Astrocyte of the cerebellum (primary cell): ENCODE measurements at regions not wholly inside any gene's neighbourhood (a gene's known extent, or its start where the extent isn't known, plus 50 kb on each side); places are given as distances from the start of the nearest gene placed in this dataset.

Experiments used
- DNase-seq: peaks from one replicate; pipeline ENCODE4 v3.0.0-alpha.2; 2011; ENCODE audit warnings: low read depth
- H3K4me3 ChIP-seq: 2 replicates; pipeline ENCODE4 v1.5.1; 2011; ENCODE audit warnings: mild to moderate bottlenecking, low read depth, low read length, moderate library complexity
- in situ Hi-C: cut with HindIII; loops from 2 replicates; pipeline ENCODE4 v1.10.0; 2017; ENCODE audit warnings: low sequenced_read_pairs
- TF ChIP-seq, protein P1 (sequence below): IDR thresholded peaks from 2 replicates; pipeline ENCODE4 v1.5.1; 2012; ENCODE audit warnings: low read length, low read depth, moderate library complexity, mild to moderate bottlenecking; ENCODE audit errors: missing control alignments

DNA sequence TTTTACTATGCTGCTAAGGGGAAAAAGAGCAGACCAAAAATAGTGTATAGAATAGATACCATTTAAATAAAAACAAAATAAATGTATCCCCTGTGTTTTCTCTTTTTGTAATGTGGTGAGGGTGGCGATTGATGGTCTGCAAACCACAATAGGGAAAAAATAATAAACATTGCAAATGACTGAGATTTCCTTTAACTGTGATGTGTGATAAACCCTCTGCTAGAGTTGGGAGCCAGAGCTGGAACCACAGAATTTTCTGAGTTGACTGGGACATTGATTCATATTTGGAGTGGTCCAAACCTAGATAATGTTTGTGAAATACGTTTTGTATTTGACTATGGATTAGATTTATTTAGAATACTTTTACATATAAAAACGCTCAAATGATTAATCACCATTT lies 70.6 kb upstream of the PTGFR start:
- TF ChIP-seq, protein P1, sequence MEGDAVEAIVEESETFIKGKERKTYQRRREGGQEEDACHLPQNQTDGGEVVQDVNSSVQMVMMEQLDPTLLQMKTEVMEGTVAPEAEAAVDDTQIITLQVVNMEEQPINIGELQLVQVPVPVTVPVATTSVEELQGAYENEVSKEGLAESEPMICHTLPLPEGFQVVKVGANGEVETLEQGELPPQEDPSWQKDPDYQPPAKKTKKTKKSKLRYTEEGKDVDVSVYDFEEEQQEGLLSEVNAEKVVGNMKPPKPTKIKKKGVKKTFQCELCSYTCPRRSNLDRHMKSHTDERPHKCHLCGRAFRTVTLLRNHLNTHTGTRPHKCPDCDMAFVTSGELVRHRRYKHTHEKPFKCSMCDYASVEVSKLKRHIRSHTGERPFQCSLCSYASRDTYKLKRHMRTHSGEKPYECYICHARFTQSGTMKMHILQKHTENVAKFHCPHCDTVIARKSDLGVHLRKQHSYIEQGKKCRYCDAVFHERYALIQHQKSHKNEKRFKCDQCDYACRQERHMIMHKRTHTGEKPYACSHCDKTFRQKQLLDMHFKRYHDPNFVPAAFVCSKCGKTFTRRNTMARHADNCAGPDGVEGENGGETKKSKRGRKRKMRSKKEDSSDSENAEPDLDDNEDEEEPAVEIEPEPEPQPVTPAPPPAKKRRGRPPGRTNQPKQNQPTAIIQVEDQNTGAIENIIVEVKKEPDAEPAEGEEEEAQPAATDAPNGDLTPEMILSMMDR = no peak
- DNase-seq = peak; percentile 26

DNA sequence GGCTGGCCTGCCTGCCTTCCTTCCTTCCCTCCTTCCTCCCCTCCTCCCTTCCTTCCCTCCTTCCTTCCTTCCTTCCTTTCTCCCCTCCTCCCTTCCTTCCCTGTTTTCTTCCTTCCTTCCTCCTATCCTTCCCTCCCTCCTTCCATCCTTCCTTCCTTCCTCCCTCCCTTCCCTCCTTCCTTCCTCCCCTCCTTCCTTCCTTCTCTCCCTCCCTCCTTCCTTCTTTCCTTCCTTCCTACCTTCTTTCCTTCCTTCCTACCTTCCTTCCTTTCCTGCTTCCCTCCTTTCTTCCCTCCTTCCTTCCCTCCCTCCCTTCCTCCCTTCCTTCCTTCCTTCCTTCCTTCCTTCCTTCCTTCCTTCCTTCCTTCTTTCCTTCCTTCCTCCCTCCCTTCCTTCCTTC lies 70.1 kb upstream of the PTGFR start:
- no peak for DNase-seq
- in situ Hi-C loops = no loop called here
- TF ChIP-seq, protein P1 = no peak
- no peak overlapping the region for H3K4me3 ChIP-seq

More for the DNA sequence above, 70.6 kb upstream of the PTGFR start:
- in situ Hi-C loops = no loop called here
- no peak overlapping the region for H3K4me3 ChIP-seq

DNA sequence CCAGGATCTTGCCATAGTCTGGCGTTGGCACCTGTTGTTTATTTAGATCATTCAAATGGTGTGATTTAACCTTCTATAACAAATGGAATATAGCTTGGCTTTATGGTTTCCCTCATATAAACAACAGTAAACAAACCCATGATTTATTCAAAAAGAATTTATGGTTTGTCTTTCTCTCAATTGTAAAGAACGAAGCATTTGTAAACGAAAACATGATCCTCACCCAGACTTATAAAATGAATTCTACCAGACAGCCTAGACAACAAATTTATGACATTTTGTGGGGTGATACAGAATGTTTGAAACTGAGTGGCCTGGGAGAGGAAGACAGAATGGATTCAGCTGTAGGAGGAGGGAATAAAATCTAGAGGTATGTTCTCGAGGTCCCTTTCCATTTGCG lies 66.1 kb upstream of the PTGFR start:
- DNase-seq = no peak
- no peak overlapping the region for H3K4me3 ChIP-seq
- in situ Hi-C loops = no loop called here
- TF ChIP-seq, protein P1 = no peak

DNA sequence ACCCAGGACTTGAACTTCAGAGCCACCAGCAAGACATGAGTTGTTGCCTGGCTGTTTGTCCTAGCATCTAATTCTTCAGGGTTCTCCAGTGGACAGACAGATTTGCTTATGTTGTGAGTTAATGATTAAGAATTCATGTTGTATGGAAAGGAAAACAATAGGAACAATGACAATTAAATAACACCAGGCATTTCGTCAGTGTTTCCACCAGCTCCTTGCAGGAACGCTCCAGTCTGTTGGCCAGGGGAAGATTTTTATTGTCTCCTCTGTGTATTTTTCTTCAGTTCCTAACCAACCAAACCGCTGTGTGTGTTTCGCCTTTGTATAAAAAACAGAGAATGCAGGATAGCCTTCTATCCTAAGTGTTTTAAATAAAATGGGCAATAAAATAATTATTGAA lies 64.4 kb upstream of the PTGFR start:
- DNase-seq = no peak
- in situ Hi-C loops = no loop called here

DNA sequence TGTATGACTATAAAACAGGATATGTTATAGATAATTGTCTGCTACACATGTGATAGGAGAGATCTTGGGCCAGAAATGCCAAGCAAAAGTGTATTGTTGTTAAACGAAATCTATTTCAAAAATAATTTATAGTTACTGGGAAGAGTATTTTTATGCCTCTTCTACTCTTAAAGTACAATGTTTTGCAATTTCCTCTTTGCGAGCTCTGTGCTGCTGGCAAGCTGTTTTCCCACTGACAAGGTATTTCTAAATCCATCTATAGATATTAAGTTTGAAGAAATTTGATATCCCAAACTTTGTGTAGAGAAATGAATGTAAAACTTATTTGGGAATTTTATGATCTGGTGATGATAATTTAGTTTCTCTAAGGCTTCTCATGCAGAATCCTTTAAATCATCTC lies 63.3 kb upstream of the PTGFR start:
- TF ChIP-seq, protein P1 = no peak
- no peak overlapping the region for H3K4me3 ChIP-seq
- DNase-seq = no peak
- in situ Hi-C loops = no loop called here

More for the DNA sequence above, 64.4 kb upstream of the PTGFR start:
- H3K4me3 ChIP-seq = no peak overlapping the region
- TF ChIP-seq, protein P1 = no peak

DNA sequence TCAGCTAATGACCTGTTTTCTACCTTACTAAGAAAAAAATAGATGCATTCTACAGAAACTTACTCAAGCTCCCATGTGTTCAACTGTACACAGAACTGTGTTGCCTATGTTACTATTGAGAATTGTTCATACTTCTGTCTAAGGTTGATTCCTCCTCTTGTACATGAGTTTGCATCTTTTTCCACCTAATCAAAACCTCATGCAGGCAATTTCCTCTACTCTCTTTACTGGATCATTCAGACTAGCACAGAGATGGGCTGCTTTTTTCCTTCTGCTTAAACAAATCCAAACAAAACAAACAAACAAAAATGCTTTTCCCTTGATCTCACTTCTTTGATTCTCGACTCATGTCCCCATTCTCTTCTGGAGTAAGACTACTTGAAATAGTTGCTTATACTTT lies 58.8 kb upstream of the PTGFR start:
- DNase-seq = no peak
- TF ChIP-seq, protein P1 = no peak

DNA sequence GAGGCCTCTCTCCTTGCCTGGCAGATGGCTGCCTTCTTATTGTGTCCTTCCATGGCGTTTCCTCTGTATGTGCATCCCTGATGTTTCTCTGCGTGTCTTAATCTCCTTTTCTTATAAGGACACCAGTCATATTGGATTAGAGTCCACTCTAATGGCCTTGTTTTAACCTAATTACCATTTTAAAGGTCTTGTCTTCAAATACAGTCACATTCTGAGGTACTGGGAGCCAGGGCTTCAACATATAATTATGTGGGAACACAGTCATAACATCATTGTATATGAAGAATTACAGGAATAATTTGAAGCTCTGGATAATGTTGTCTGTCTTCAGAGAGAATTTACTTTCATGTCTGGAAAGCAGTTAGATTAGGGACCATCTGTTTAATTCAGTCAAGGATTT lies 56.4 kb upstream of the PTGFR start:
- no peak overlapping the region for H3K4me3 ChIP-seq
- in situ Hi-C loops = no loop called here
- no peak for DNase-seq
- TF ChIP-seq, protein P1 = no peak

More for the DNA sequence above, 58.8 kb upstream of the PTGFR start:
- in situ Hi-C loops = no loop called here
- H3K4me3 ChIP-seq = no peak overlapping the region
